Neural crest cell (in vitro differentiated cells): ENCODE measurements at regions not wholly inside any gene's neighbourhood (a gene's known extent, or its start where the extent isn't known, plus 50 kb on each side); places are given as distances from the start of the nearest gene placed in this dataset.

Experiments used
- DNase-seq: peaks from one replicate; pipeline ENCODE4 v3.0.0; 2021; ENCODE audit warnings: low read depth, mixed read lengths, low spot score
- H3K27ac Mint-ChIP-seq: one replicate; pipeline ENCODE4 v1.8.0; 2021; ENCODE audit warnings: mild to moderate bottlenecking, mixed read lengths; ENCODE audit not compliant: unreplicated experiment
- H3K27me3 Mint-ChIP-seq: 2 replicates; pipeline ENCODE4 v1.8.0; 2021; ENCODE audit warnings: low read depth, mild to moderate bottlenecking, mixed read lengths
- H3K36me3 Mint-ChIP-seq: 2 replicates; pipeline ENCODE4 v1.8.0; 2021; ENCODE audit warnings: low read depth, mild to moderate bottlenecking, mixed read lengths
- H3K4me1 Mint-ChIP-seq: 2 replicates; pipeline ENCODE4 v1.8.0; 2021; ENCODE audit warnings: mixed read lengths
- H3K4me3 Mint-ChIP-seq: one replicate; pipeline ENCODE4 v1.8.0; 2021; ENCODE audit warnings: mild to moderate bottlenecking, mixed read lengths
- H3K9me3 Mint-ChIP-seq: 2 replicates; pipeline ENCODE4 v1.8.0; 2021; ENCODE audit warnings: mixed read lengths
- TF ChIP-seq, protein P1 (sequence below): fragments of 200-600 bp; sonication (generic); conservative IDR thresholded peaks from 2 replicates; pipeline ENCODE4 v1.5.0; 2021; ENCODE audit warnings: antibody characterized with exemption, mild to moderate bottlenecking

DNA sequence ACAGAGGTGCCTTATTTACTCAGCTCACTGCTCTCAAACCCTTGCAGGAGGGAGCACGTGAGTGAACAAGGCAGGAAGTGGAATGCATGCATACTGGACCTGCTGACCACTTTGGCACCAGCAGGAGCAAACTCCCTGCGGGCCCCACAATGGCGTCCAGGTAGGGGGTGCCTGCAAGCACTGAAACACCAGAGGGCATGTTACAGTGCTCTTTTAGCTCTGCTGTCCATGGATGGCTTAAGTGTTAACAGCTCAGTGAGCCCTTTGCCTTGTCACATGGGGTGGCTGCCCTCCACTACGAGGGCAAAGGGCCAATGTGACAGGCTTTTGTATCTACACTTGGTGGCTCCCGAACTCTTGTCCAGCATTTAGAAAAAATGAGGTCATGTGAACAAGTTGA, 199.5 kb upstream of the UGT8 start:
- no peaks in the 10 kb centered on the region for H3K36me3 Mint-ChIP-seq
- TF ChIP-seq, protein P1, sequence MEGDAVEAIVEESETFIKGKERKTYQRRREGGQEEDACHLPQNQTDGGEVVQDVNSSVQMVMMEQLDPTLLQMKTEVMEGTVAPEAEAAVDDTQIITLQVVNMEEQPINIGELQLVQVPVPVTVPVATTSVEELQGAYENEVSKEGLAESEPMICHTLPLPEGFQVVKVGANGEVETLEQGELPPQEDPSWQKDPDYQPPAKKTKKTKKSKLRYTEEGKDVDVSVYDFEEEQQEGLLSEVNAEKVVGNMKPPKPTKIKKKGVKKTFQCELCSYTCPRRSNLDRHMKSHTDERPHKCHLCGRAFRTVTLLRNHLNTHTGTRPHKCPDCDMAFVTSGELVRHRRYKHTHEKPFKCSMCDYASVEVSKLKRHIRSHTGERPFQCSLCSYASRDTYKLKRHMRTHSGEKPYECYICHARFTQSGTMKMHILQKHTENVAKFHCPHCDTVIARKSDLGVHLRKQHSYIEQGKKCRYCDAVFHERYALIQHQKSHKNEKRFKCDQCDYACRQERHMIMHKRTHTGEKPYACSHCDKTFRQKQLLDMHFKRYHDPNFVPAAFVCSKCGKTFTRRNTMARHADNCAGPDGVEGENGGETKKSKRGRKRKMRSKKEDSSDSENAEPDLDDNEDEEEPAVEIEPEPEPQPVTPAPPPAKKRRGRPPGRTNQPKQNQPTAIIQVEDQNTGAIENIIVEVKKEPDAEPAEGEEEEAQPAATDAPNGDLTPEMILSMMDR: no peak
- H3K27ac Mint-ChIP-seq: no peak overlapping the region
- H3K4me3 Mint-ChIP-seq: no peak overlapping the region
- no peaks in the 10 kb centered on the region for H3K27me3 Mint-ChIP-seq
- H3K4me1 Mint-ChIP-seq: peaks cover 6% of the 10 kb centered on the region
- no peaks in the 10 kb centered on the region for H3K9me3 Mint-ChIP-seq
- no peak for DNase-seq

DNA sequence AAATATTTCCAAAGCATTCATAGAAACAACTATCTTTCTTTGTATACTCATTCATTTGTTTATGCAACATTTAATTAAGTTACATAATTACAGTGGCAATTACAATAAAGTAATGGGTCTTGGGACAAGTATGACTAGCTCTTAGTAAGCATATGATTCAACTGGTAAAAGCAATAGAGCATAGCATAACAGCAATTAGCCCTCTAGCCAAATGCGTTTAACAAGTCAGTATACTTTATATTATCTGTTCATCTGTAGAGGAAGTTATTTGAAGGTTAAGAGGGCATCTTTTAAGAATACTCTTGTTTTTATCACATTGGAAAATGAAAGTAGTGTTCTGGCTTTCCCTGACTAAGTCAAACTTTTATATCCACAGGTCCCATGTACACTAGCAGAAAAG, 198.1 kb upstream of the UGT8 start:
- Mint-ChIP-seq H3K4me1 (peaks cover 6% of the 10 kb centered on the region), H3K36me3 (no peaks in the 10 kb centered on the region), H3K27me3 (no peaks in the 10 kb centered on the region), H3K27ac (no peak overlapping the region), H3K4me3 (no peak overlapping the region), H3K9me3 (no peaks in the 10 kb centered on the region)
- TF ChIP-seq, protein P1: no peak
- no peak for DNase-seq

DNA sequence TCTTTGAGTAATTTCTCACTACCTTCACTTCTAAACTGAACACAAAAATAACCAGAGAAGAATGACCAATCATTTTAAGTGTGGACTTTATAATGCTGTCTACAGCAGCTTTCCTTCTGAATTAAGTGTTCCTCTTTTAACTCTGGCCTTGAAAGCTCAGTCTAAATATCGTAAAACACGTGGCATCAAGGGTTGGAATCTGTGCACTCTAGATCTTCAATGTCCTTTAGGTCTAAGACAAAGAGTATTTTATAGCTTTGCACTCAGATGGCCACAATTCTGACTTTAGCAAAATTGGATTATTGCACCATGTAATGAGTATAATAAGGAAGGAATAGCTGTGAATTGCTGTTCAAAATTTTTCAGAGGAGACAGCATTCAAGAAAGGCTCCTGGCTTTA, 197.1 kb upstream of the UGT8 start:
- no peak for DNase-seq

DNA sequence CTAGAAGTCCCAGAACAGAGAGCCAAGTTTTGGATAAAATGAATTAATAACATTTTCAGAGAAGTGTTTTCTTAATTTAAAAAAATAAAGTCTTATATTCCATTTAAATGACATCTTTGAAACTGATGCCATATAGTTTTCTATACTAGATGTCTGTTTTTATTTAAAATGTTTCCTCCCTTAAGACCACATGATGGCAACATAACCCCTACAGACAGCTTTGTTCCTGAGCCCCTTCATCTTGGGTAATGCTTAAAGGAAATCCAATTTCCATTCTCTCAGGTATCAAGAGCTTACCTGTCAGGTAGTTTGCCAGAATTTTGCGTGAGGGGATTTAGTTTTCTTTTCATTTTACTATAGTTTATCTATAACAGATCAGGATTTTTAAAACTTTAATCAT, 181.4 kb upstream of the UGT8 start:
- TF ChIP-seq, protein P1: peak; percentile 43
- Mint-ChIP-seq H3K27ac (no peak overlapping the region), H3K36me3 (peaks cover 8% of the 10 kb centered on the region), H3K9me3 (peaks cover 8% of the 10 kb centered on the region), H3K4me3 (no peak overlapping the region), H3K27me3 (no peaks in the 10 kb centered on the region), H3K4me1 (no peaks in the 10 kb centered on the region)
- DNase-seq: no peak

More for the DNA sequence above, 197.1 kb upstream of the UGT8 start:
- Mint-ChIP-seq H3K36me3 (no peaks in the 10 kb centered on the region), H3K27me3 (no peaks in the 10 kb centered on the region), H3K27ac (no peak overlapping the region), H3K4me1 (peaks cover 6% of the 10 kb centered on the region), H3K9me3 (no peaks in the 10 kb centered on the region), H3K4me3 (no peak overlapping the region)
- TF ChIP-seq, protein P1: no peak

DNA sequence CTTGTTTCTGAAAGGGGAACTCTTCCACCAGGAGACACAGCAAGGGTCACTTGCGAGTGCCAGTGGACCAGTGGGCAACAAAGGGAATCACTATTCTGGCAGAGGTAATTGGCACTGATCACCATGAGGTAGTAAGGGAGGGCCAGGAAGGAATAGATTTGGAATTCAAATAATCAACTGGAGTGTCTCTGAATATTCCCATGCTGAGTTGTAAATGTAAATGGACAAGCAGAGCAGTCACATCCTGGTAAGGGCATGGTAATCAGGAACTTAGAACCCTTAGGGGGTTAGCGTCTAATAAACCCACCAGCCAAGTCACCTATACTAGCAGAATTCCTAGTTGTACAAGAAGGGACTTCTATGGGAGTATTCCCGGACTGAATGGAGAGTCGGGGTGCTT, 178.5 kb upstream of the UGT8 start:
- H3K36me3 Mint-ChIP-seq: peaks cover 3% of the 10 kb centered on the region
- TF ChIP-seq, protein P1: no peak
- no peaks in the 10 kb centered on the region for H3K4me1 Mint-ChIP-seq
- H3K27me3 Mint-ChIP-seq: no peaks in the 10 kb centered on the region
- no peak for DNase-seq
- H3K9me3 Mint-ChIP-seq: peaks cover 3% of the 10 kb centered on the region
- H3K4me3 Mint-ChIP-seq: no peak overlapping the region
- no peak overlapping the region for H3K27ac Mint-ChIP-seq

DNA sequence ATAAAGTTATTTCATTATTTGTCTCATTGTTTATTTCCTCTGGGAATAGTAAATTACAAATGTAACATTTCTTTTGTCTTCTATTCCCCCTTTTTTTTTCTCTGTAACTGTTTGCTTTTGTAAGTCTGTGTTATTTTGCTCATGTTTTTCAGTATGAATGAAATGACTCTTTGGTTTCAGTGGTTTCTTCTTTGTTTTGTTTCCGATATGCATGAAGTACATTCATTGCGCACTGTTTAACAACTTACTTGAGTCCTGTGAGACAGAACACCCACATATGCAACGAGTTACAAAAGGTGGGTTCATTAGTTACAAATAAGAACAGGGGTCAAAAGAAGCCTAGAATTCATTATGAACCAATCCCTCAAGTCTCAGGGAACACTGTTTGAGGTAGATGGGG, 175.0 kb upstream of the UGT8 start:
- DNase-seq: no peak
- Mint-ChIP-seq H3K36me3 (no peaks in the 10 kb centered on the region), H3K4me1 (no peaks in the 10 kb centered on the region), H3K9me3 (peaks cover 12% of the 10 kb centered on the region), H3K27ac (peak overlapping the region; percentile 21), H3K4me3 (no peak overlapping the region), H3K27me3 (no peaks in the 10 kb centered on the region)
- TF ChIP-seq, protein P1: no peak
